ENCODE measurements at regions not wholly inside any gene's neighbourhood (a gene's known extent, or its start where the extent isn't known, plus 50 kb on each side); places are given as distances from the start of the nearest gene placed in this dataset.

GRCh38 chr7:136807598-136807997 lies 60.9 kb upstream of the CHRM2 start:
- Histone ChIP-seq H3K9me3 (no peaks in the 10 kb centered on the region), H3K36me3 (no peaks in the 10 kb centered on the region), H3K27ac (no peak overlapping the region), H3K27me3 (no peaks in the 10 kb centered on the region), H3K4me3 (no peak overlapping the region), H3K4me1 (no peaks in the 10 kb centered on the region)
- DNase-seq (ENCODE audit: low spot score) = no peak
- TF ChIP-seq, protein P1, sequence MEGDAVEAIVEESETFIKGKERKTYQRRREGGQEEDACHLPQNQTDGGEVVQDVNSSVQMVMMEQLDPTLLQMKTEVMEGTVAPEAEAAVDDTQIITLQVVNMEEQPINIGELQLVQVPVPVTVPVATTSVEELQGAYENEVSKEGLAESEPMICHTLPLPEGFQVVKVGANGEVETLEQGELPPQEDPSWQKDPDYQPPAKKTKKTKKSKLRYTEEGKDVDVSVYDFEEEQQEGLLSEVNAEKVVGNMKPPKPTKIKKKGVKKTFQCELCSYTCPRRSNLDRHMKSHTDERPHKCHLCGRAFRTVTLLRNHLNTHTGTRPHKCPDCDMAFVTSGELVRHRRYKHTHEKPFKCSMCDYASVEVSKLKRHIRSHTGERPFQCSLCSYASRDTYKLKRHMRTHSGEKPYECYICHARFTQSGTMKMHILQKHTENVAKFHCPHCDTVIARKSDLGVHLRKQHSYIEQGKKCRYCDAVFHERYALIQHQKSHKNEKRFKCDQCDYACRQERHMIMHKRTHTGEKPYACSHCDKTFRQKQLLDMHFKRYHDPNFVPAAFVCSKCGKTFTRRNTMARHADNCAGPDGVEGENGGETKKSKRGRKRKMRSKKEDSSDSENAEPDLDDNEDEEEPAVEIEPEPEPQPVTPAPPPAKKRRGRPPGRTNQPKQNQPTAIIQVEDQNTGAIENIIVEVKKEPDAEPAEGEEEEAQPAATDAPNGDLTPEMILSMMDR (IDR thresholded peaks at IDR 0.05) = no peak

GRCh38 chr7:136803028-136803427 lies 65.4 kb upstream of the CHRM2 start:
- TF ChIP-seq, protein P1 (IDR thresholded peaks at IDR 0.05) = no peak
- Histone ChIP-seq H3K36me3 (no peaks in the 10 kb centered on the region), H3K27me3 (no peaks in the 10 kb centered on the region), H3K4me3 (no peak overlapping the region), H3K4me1 (no peaks in the 10 kb centered on the region), H3K9me3 (no peaks in the 10 kb centered on the region), H3K27ac (no peak overlapping the region)
- no peak for DNase-seq (ENCODE audit: low spot score)

DNA sequence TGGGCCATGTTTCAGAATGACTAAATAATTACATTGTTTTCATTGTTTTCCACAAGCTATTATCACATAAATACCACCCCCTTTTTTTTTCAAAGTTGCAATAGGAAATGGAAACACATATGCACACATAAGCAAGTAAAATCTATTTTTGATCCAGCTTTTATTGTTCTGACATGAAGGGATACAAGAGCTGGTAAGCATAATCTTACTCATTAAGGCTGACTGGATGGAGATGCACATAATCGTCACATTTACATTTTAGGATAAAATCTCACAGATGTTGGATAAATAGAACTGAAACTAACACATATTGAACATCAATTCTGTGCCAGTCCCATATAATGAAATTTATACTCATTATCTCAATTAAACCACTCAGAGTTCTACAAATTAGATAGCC lies 84.5 kb upstream of the CHRM2 start:
- no peaks in the 10 kb centered on the region for H3K4me1 ChIP-seq
- TF ChIP-seq, protein P1 (IDR thresholded peaks at IDR 0.05) = no peak
- H3K27ac ChIP-seq = no peak overlapping the region
- no peak overlapping the region for H3K4me3 ChIP-seq
- H3K27me3 ChIP-seq = no peaks in the 10 kb centered on the region
- H3K9me3 ChIP-seq = no peaks in the 10 kb centered on the region
- no peak for DNase-seq (ENCODE audit: low spot score)
- H3K36me3 ChIP-seq = no peaks in the 10 kb centered on the region

DNA sequence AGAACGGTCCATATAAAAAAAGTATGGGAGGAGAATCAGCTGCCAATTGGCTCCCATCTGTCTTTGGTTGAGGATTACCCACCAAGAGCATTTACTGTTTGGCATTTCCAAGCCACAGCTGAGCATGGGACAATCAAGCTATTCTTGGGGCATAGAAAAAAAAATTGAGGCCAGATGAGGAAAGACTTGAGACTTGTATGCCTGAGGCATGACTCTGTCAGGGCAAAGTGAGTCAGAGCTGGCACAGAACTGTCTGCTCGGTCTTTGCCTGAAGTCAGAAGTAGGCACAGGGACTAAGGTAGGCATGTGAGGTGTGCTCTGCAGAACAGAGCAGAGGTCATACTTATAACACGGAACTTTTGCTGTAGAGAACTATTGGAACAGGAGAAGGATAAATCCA lies 126.5 kb upstream of the CHRM2 start:
- H3K4me3 ChIP-seq = no peak overlapping the region
- TF ChIP-seq, protein P1 (IDR thresholded peaks at IDR 0.05) = no peak

GRCh38 chr7:136728945-136729344 lies 139.5 kb upstream of the CHRM2 start:
- no peak overlapping the region for H3K27ac ChIP-seq
- H3K9me3 ChIP-seq = no peaks in the 10 kb centered on the region
- no peaks in the 10 kb centered on the region for H3K27me3 ChIP-seq
- no peak overlapping the region for H3K4me3 ChIP-seq
- TF ChIP-seq, protein P1 (IDR thresholded peaks at IDR 0.05) = no peak
- no peaks in the 10 kb centered on the region for H3K4me1 ChIP-seq
- H3K36me3 ChIP-seq = no peaks in the 10 kb centered on the region
- no peak for DNase-seq (ENCODE audit: low spot score)

More for the DNA sequence above, 126.5 kb upstream of the CHRM2 start:
- peaks cover 0 to 12% of the 10 kb centered on the region in 2 donors for H3K9me3 ChIP-seq
- H3K27me3 ChIP-seq = no peaks in the 10 kb centered on the region
- no peak overlapping the region for H3K27ac ChIP-seq
- no peak for DNase-seq (ENCODE audit: low spot score)
- H3K4me1 ChIP-seq = no peaks in the 10 kb centered on the region
- H3K36me3 ChIP-seq = no peaks in the 10 kb centered on the region

- Histone ChIP-seq H3K36me3 (no peaks in the 10 kb centered on the region), H3K4me1 (no peaks in the 10 kb centered on the region), H3K4me3 (no peak overlapping the region), H3K27me3 (no peaks in the 10 kb centered on the region), H3K27ac (no peak overlapping the region), H3K9me3 (no peaks in the 10 kb centered on the region)
- TF ChIP-seq, protein P1 (IDR thresholded peaks at IDR 0.05) = no peak
- DNase-seq (ENCODE audit: low spot score) = no peak
Measured at GRCh38 chr7:136726460-136726859, 142.0 kb upstream of the CHRM2 start.
